ENCODE measurements at regions not wholly inside any gene's neighbourhood (a gene's known extent, or its start where the extent isn't known, plus 50 kb on each side); places are given as distances from the start of the nearest gene placed in this dataset.
A peak's percentile ranks its signal among the peaks of the same experiment; 100 is the strongest.
"Not testable (repeated sequence)": the region's sequence is repeated elsewhere in the genome, so short reads cannot be mapped to it uniquely, and the experiment has no call there.

GRCh38 chr12:72215287-72215686, 56.9 kb upstream of the TRHDE start:
- H4K20me1 ChIP-seq (replicated peaks in 1 of 2; ENCODE audit: control insufficient read depth in 1 of 2, insufficient read depth in 2 of 2, low read length in 2 of 2); H3K56ac ChIP-seq (replicated peaks; ENCODE audit: insufficient read length, low read depth, low read length); H3K79me1 ChIP-seq (ENCODE audit: low read depth, low read length); H3K27ac ChIP-seq (ENCODE audit: low read depth, low read length); H3K4ac ChIP-seq (replicated peaks; ENCODE audit: insufficient read length, low read depth, low read length); H3K4me3 ChIP-seq (ENCODE audit: extremely low read depth in 1 of 4, insufficient read depth in 2 of 4, low read depth in 3 of 4, low read length in 4 of 4); H3K18ac ChIP-seq (ENCODE audit: extremely low read depth, low read length); H3K9ac ChIP-seq (replicated peaks in 1 of 4; ENCODE audit: extremely low read depth in 1 of 4, low read depth in 3 of 4, low read length in 3 of 4); H3K27me3 ChIP-seq (replicated peaks in 1 of 4; ENCODE audit: control insufficient read depth in 3 of 4, extremely low read depth in 1 of 4, insufficient read depth in 3 of 4, low read length in 3 of 4); H4K5ac ChIP-seq (ENCODE audit: insufficient read length, low read depth, low read length); H4K8ac ChIP-seq (ENCODE audit: extremely low read depth, insufficient read depth, low read length); H2BK12ac ChIP-seq (ENCODE audit: low read depth, low read length); FAIRE-seq; H3K14ac ChIP-seq (ENCODE audit: insufficient read length); H2BK20ac ChIP-seq (ENCODE audit: low read length); H2AK5ac ChIP-seq (ENCODE audit: low read depth, low read length); H3K9me3 ChIP-seq (ENCODE audit: insufficient read depth in 2 of 2, low read depth in 1 of 2, low read length in 1 of 2); H3K23ac ChIP-seq (ENCODE audit: insufficient read length); H3K36me3 ChIP-seq (ENCODE audit: control insufficient read depth in 2 of 4, insufficient read depth in 4 of 4, low read length in 3 of 4); H2AFZ ChIP-seq (ENCODE audit: low read length); H3K79me2 ChIP-seq (ENCODE audit: control insufficient read depth in 1 of 2, insufficient read depth in 2 of 2, low read length in 2 of 2); H2BK15ac ChIP-seq (ENCODE audit: low read length); H3K23me2 ChIP-seq (ENCODE audit: low read depth, low read length): not testable (repeated sequence)
- peak; percentile 17 to 50 for DNase-seq (ENCODE audit: low read depth in 1 of 2, low spot score in 2 of 2)
- Histone ChIP-seq H4K91ac (replicated peaks; ENCODE audit: insufficient read length, low read length) (peak overlapping the region; percentile 61), H2BK5ac (ENCODE audit: low read depth, low read length) (peak overlapping the region; percentile 55; the same call in 1 of the 2 replicates), H2BK120ac (replicated peaks; ENCODE audit: low read depth, low read length) (peak overlapping the region; percentile 3), H3K4me1 (replicated peaks in 1 of 4; ENCODE audit: control insufficient read depth in 3 of 4, insufficient read depth in 4 of 4, low read length in 3 of 4) (peaks cover 0 to 13% (median 5%) of the 10 kb centered on the region in 4 experiments; a peak in 3 of 7 replicates), H3K4me2 (ENCODE audit: insufficient read depth in 1 of 2, low read depth in 2 of 2, low read length in 2 of 2) (peak overlapping the region; percentile 19 to 38; a peak in 2 of 4 replicates)
- WGBS, 2 experiments (ENCODE audit: extremely low coverage in 1 of 2, insufficient coverage in 1 of 2, insufficient read length in 1 of 2, insufficient replicate concordance in 2 of 2, low coverage in 1 of 2, low lambda C conversion rate in 2 of 2, missing lambda C conversion rate in 1 of 2) = 12% methylated on average over 2 of the region's 3 CpGs; no CpG with 5 or more reads in 1 of the 2 experiments
- ChIA-PET CTCF (ENCODE audit: partially characterized antibody) (interaction anchor here (0.5 to 0.8 kb wide), 2 partner anchors 98 to 1631 kb away, joined by 3 read pairs; no protein-coding TSS in a partner anchor), POLR2A (ENCODE audit: partially characterized antibody) (interaction anchor here (0.6 kb wide), 1 partner anchor 22 kb away, joined by 3 read pairs; no protein-coding TSS in a partner anchor)

Data from H1 (cell line).